ENCODE measurements at regions not wholly inside any gene's neighbourhood (a gene's known extent, or its start where the extent isn't known, plus 50 kb on each side); places are given as distances from the start of the nearest gene placed in this dataset.

DNA sequence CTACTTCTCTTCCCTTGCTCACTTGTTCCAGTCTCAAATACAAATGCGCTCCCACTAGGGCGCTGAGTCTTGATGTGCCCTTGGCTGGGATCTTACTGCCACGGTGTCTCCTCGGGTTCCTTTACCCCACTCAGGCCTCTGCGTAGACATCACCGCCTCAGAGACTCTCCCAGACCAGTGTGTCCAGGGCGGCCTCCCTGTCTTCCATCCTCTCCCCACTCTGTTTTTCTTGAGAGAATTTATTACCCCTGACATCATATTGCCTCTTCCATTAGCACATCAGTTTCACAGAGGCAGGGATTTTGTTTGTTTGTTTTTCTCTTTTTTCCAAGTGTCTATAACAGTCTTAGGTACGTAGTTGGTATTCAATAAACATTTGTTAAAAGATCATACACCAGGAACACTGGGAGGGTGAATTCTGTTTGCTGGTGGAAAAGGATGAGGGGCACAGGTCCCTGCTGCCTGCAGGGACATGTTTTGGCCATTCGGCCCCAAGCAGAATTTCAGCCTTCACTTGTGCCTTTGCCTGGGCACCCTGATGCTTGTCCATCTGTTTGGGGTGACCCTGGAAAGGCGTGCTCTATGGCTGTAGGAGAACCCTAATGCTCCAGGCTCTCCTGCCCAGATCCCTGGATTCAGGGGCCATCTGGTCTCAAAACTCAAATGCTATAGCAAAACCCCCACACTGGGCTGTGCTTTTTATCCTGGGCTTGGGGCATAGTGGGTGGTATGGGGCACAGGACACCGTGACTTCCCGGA is 55.0 kb downstream of the RPL37A start:
- DNase-seq, result no peak

DNA sequence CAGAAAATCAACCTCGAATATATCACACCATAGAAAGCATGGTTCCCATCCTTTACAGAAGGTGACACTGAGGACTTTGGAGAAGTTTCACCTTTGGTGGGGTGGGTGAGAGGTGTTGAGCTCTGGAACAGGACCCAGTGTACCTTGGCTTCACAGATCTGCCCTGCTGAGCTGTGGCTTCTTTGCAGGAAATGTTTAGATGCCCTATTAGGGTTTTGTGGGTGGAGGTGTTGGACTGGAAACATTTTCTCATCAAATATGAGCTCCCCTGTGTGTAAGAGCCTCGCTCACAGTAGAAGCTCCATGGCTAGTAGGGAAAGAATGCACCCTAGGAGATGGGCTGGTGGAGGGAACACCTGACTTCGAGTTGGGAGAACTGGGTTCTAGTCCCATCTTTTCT is 55.6 kb downstream of the RPL37A start:
- peak; percentile 7 to 12 for DNase-seq

DNA sequence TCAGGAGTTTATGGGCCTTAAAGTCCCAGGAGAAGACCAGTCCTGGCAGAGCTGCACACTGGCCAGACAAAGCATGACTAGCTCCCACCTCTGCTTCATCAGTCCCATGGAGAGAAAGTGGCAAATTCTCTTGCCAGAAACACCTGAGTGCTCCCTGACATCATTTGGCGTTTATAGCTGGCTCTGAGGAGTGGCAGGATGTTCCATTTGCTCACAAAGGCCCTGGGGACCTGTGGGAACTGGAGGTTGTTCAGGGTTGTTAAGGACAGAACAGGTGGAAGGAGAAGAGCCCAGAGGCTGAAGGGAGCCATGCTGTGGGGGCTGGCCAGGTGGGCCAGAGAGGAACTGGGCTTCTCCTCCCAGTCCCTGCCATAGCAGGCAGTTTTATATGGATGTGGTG is 56.1 kb downstream of the RPL37A start:
- DNase-seq, result no peak

DNA sequence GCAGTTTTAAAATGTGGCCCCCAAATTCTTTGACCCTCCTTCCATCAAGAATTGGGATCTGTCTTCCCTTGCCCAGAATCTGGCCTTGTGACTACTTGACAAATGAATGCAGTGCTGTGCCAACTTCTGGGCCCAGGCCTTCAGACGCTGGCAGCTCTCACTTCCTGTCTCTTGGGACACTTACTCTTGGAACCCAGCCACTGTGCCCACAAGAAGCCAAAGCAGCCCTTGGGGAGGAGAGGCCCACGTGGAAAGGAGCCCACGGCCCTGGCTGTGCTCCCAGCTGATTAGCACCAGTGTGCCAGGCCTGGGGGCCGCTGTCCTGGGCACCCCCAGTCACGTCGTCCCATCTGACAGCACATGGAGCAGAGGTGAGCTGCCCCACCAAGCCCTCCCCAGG is 56.6 kb downstream of the RPL37A start:
- DNase-seq, result no peak

DNA sequence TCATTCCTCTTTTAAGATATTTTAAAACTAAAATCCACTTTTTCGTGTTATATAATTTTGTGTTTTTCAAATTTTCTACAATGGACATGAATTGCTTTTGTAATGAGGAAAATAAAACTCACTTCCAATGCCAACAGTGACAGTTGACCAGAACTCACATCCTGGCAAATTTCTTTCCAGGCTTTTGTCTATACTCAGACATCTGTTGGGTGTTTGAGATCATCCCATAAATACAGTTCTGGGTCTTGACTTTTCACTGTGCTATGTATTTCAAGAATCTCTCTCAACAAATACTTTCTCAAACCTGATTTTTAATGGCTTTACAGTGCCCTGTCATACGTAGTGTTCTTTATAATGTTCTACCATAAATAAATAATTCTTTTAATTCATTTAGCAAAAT is 57.6 kb downstream of the RPL37A start:
- no peak for DNase-seq

DNA sequence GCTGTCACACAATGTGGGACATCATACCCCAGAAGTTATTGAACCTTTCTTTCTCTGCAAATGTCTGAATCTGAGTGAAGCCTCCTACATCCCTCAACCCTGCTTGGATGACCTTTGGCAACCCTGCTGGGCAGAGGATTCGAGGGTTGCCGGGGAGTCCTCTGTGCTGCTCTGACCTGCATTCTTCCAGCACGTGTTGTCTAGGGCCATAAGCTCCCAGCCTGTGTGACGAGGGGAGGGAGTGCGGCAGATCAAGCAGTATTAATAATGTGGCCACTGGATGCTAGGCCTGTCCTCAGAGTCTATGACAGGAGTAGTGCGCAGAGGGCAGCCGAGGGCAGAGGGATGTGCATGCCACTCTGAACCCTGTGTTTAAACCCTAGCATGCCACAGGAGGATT is 58.8 kb downstream of the RPL37A start:
- DNase-seq, result no peak

DNA sequence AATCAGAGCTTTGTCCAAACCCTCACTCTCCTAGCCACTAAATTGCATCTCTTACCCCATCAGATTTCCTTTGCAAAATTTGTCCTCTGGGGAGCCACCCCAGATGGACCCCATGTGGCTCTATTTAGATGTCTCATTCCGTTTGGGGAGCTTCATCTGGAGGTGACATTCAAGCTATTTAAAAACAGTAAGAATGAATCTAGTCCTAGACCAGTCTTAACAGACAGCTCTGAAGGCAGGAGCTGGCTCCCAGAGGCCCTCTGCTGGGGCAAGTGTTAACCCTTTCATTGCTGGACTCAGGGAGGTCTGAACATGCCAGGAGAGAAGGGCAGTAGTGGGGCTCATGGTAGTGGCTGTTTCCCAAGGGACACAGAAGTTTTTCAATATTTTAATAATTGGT is 59.2 kb downstream of the RPL37A start:
- DNase-seq, result no peak

DNA sequence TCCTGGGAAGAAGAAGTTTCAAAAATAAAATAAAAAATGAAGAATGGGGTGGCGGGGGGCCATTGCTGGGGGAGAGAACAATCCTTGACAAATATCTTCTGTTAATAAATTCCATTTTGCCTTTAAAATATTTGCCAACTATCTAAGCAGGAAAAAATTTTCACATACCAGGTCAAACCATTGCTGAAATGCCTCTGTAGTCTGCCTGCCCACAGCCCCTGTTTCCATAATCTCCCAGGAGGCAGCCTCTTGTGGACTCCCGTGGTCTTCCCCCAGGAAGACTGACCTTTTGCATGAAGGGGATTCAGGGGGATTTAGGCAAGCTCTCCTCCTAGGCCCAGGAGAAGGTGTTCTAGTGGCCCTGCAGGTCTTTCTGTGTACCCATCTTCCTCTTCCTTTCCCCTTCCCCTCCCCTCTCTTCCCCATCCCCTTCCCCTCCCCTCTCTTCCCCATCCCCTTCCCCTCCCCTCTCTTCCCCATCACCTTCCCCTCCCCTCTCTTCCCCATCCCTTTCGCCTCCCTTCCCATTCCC is 61.0 kb downstream of the RPL37A start:
- no peak for DNase-seq

DNA sequence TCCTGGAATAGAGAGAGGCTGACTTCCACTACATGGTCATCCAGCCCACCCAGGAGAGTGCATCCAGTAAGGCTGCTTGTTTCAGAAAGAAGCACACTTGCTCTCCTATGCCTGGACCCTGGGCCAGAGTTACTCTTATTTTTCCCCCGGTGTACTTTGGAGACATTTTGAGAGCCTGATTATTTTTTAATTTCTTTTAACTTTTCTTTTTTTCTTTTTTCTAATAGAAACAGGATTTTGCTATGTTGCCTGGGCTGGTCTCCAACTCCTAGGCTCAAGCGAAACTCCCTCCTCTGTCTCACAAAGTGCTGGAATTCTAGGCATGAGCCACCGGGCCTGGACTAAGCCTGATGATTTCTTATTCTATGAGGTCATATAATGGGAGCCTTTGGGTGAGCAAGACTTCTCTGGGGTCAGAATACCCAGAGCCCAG is 62.2 kb downstream of the RPL37A start:
- no peak for DNase-seq

DNA sequence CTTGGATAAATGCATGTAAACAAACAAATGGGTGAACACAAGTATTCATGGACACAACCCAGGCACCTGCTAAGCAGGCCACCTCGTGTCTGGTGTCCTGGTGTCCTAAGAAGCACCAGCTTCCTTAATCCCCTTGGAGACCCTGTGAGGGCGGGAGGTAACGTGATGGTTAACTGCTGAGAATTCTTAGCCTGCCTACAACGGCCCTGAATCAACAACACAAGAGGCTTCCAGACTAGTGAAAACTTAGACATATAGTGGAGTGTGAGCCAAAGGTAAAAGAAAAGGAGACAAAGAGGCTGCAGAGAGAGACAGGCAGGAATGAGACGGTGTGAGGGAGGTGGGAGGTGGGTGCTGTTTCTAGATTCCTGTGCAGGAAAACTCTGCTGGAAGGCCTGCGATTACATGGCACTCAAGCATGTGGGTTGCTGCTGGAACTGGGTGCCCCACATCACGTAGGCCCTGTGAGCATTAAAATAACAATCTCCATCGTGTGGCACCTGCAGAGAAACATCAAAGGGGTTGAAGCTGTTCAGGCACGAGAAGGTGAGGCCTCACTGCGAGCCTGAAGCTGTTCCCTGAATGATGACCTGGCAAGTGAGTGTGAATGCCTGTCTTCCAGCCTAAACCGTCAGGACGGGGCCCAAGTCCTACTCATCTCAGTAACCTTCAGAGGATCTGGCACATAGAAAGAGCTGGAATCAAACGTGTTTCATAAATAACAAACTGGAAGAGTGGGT is 64.2 kb downstream of the RPL37A start:
- no peak for DNase-seq

DNA sequence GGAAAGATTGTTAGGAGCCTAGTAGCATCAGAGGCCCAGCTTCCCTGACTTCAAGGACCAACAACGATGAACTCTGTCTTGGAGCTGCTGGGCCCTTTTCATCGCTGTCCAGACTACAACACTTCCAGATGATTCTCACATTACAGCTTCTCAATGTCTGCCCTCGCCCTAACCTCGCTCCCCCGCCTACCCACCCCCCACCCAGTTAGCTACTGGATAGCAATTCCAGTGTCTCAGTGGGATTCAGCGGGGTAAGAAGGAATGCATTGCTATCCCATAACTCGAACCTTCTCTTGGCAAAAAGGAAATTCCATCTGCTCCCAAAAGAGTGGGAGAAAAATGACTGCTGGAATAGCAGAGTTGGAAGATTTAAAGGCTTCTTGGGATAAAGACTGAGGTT is 65.0 kb downstream of the RPL37A start:
- no peak for DNase-seq

DNA sequence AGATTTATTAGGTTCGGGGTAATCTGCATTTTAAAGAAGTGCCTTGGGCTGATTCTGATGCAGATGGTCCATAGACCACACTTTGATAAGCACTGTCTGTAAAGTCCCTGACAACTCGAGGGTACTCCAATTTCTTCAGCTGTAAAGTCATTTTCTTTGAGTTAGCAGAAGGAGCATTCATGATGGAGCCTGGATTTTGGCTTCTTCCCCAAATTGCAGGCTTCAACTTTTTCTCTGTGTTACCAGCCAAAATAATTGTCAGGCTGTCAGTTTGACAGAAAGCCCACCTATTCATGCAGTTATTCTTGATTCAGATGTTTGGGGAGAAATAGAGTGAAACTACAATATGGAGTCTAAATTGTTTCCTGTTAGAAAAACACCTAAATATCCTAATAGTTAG is 66.0 kb downstream of the RPL37A start:
- DNase-seq, result no peak

DNA sequence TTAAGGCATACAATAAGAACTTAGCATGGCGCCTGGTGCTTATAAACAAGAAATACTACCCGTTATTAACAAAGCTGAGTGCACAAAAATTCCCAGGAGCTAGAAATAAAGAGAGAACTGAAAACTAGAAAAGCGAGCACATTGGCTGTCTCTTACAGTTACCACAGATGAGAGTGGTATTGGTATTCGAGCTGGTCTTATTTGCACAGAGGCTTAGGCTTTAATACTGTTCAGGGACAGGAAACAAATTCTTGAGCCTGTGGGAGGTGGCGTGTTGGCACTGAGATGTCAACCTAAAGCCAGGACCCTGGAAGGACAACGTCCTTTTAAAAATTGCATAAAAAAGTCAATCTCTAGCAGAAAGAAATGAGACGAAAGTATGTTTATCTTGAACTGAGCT is 67.3 kb upstream of the IGFBP2 start:
- no peak for DNase-seq

DNA sequence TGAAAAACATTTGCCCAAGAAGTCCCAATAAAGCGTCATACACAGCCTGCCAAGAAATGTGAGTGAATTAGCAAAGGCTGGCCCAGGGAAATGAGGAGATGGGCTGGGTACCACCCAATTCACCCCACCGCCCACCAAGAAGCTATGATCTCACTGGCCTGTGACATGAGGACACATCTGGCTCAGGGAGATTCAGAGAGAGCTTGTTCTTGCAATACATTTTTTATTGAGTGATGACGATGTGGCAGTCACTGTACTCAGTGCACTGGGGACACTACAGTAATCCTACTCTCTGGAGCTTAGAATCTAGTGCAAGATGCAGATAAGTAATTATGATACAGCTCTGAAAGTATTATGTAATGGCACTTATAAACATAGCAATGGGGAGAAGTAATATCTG is 64.6 kb upstream of the IGFBP2 start:
- no peak for DNase-seq

DNA sequence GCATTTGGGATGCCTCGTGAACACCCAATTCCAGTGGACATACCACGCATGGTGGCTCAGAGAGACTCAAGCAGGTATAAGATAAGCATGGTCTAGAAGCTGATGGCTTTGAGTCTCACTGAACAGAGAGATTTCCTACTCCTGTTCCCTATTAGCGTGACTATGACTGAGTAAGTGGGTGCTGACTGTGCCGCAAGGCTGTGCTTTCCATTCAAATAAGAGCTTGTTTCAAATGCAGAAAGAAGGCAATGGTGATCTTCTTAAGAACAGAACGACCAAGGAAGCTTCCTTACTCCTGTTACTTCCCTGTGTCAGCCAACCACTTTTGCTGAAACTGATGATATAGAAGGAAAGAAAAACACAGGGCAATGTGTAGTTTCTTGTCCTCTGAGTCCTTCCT is 63.5 kb upstream of the IGFBP2 start:
- DNase-seq, result no peak

DNA sequence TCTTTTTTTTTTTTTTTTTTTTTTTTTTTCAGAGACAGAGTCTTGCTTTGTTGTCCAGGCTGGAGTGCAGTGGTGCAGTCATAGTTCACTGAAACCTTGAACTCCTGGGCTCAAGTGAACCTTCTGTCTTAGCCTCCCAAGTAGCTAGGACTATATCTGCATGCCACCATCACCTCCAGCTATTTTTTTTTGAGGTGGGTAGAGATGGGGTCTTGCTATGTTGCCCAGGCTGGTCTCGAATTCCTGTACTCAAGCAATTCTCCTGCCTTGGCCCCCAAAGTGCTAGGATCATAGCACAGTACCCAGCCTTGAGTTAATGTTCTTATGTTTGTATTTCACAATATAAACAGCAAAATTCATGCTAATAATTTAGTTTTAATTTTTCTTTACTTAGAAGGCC is 62.9 kb upstream of the IGFBP2 start:
- no peak for DNase-seq

DNA sequence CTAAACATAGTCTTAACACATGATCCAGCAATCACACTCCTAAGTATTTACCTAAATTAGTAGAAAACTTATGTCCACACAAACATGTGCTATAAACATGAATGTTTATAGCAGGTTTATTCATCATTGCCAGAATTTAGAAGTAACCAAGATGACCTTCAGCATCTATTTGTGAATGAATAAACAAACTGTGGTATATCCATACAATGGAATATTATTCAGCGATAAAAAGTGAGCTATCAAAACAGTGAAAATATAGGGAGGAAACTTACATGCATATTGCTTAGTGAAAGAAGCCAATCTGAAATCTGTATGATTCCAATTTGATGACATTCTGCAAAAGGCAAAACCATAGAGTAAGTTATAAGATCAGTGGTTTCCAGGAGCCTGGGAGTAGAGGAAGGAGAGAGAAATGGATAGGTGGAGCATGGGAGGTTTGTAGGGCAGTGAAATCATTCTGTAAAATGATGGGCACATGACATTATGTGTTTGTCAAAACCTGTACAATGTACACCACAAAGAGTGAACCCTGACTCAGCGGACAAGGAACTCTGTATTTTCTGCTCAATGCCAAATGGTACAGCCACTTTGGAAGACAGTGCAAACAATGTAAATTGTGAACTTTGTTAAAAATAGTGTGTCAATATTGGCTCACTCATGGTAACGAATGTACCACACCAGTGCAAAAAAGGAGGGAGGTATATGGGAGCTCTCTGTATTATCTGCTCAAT is 61.9 kb upstream of the IGFBP2 start:
- no peak for DNase-seq

DNA sequence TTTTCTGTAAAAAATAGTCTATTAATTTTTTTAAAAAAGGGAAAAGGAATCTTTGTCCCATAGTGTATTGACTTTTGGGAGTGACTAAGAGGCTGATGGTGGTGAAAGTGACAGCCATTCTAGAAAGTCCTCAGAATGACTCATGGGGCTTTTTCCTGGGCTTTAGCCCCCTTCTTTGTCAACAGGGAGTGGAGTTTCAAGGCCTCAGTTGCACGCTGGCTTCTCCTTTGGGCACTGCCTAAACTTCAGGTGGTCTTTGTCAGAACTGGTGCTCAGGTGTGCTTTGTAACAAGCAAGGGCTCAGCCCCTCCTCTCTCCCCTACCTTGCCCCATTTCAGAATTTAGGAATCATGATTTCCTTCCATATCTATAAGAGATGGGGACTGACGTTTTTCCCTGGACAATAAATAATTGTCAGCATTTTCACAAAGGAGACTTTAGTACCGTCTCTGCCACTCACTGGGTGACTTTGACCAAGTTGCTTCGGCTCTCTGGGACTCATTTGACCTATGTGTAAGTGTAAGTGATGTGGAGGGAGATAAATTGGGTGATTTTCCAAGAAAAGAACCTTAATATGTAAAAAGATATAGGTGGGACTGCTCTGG is 61.2 kb upstream of the IGFBP2 start:
- DNase-seq, result no peak

DNA sequence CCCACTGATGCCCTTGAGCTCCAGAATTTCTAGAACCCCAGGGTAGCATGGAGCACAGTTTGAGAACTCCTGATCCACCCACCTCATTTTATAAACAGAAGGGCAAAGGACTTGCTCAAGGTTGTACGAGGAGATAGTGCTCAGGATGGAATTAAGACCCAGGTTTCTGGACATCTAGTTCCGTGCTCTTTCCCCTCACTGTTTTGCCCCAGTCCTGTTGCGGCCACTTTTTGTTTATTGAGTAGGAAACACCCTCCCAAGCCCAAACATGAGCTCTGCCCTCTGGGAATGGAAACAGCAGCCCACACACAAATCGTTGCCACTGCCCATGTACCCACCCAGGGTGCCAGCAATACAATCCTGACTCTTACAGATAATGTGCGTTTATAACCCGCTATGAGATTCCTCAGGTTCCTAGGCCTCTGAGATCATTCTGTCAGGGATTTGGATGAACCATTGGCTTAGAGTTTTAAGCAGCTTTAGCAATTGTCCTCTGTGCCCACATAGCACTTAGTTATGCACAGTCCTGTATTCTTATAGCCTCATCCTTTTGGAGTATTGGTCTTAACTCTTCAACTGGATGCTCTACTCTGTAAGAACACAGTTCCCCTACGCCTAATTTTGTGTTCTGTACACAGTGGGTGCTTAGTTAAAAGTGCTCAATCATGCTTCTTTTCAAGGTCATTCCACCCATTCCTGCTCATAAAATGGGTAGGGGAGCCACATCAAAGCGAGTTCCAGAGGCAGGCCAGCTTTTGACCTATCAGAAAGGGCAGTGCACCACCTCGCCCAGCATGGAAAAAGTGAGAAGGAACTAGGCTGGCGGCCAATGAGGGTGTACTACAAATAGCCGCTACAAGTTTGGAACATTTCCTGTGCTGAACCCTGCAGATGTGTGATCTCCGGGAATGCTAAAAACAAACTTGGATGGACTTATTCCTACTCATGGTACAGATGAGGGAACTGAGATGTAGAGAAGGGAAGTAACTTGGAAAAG is 60.3 kb upstream of the IGFBP2 start:
- DNase-seq, result no peak

DNA sequence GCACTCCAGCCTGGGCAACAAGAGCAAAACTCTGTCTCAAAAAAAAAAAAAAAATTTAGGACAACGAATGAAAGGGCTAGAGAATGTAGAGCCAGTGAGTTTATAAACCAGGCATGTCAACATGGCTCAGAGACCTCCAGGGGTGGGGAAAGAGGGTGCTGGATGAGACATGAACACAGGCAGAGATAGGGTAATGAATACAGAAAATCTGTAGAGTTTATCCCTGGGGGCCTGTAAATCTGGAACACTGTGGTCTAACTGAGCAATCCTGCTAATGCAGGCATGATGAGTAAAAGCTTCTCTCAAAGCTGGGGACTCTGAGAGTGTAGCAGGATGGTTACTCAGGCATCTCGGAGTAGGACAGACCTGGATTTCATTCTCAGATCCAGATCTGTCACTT is 59.2 kb upstream of the IGFBP2 start:
- no peak for DNase-seq

DNA sequence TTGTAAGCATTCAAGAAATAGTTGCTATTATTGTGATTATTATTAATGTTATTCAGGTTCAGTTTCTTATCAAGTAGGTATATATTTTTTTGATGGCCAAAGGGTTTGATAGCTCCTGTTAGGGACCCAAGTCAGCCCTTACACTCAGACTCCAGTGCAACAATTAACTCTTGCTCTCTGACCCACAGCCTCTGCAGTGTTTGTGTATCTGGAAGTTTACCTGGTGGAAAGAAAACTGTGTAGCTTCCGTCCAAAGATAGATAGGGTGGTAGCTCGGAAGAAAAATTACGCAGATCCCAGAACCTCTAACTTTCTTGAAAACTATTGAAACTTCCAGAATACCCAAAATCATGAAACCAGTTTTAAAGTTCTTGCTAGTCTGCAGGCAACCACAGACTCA is 58.6 kb upstream of the IGFBP2 start:
- no peak for DNase-seq

DNA sequence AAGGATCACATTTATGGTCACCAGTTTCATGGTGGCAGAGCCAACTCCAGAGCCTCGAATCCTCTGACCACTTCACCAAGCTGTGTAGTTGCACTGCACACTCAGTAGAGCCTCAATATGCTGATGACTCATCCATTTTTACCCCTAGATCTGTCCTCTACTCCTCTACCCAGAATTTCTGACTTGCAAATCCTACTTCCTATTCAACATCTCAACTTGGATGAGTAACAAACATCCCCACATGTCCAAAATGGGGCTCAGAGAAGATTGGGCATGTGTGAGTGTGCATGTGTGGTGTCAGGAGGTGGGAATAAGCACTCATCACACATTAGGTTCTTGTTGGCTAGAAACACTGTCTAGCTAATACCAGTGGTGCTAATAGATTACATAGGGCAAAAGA is 57.8 kb upstream of the IGFBP2 start:
- DNase-seq, result no peak

Measured in CD4-positive, alpha-beta T cell treated with Interleukin-1 beta for 1 hour (primary cell).